NK-92 treated with Interleukin-12 subunit alpha and Interleukin-12 subunit beta, amount 100 ng/mL, for 24 hours (cell line): ENCODE measurements at regions not wholly inside any gene's neighbourhood (a gene's known extent, or its start where the extent isn't known, plus 50 kb on each side); places are given as distances from the start of the nearest gene placed in this dataset.

Experiments
- DNase-seq: peaks from one replicate; lab custom pipeline; 2025; lab: John Stamatoyannopoulos, UW

DNA sequence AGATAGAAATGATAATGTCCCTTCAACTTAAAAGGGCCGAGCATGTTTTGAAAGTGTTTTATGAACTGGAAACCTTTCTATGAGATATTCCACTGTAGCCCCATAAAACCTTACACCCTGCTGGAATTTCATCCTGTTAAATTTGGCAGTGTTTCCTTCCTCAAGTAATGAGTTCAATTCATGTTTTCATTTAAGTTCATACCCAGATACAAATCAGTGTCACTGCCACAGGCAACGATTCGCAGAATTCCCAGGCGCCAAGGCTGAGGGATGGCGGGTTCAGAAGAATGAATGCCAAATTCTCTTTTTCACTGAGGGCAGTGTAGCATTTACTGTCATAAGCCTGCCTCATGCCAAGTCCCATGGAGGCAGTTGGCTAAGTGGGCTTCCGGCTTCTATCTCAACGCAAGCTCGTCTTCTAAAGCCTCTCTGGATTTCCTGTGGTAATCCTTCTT is 511.8 kb upstream of the ID4 start:
- DNase-seq, result no peak

DNA sequence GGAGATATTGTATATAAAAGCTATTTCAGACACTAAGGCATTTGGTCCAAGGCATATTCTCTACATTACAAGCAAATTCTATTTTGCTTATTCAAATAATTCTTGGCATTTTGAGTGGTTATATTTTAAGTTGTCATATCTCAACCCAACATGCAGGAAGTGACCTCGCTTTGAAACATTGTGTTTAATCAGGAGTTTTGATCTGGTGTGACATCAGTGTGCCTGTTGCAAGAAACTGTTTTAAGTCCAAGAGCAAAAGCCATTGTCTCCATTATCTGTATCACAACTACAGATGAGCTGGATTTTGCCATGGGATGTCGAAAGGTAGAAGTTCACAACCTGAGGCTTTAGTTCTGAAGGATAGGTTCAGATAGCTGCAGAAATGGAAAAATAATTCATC is 509.9 kb upstream of the ID4 start:
- no peak for DNase-seq

DNA sequence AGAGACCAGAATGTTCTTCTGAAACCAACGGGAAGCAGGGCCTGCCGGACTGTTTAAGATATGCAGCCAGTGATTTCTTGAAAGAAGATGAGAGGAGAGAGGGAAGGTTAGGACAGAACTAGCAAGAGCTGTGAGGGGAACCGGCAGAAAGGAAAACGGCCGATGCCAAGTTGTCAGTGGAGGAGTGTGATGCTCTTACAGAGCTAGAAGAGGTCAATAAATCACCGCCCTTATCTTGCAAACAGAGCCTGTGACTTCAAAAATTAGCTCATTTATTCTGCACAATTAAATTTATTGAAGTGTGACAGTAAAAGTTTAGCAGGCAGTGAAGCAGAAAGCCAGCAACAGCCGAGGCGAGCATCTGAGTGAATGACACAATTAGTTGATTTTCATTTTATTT is 509.5 kb upstream of the ID4 start:
- DNase-seq, result no peak

- no peak for DNase-seq
Measured at GRCh38 chr6:19329078-19329477, 508.1 kb upstream of the ID4 start.

- no peak for DNase-seq
Measured at GRCh38 chr6:19331089-19331488, 506.1 kb upstream of the ID4 start.

GRCh38 chr6:19332806-19333460 is 504.2 kb upstream of the ID4 start:
- DNase-seq, result no peak

DNA sequence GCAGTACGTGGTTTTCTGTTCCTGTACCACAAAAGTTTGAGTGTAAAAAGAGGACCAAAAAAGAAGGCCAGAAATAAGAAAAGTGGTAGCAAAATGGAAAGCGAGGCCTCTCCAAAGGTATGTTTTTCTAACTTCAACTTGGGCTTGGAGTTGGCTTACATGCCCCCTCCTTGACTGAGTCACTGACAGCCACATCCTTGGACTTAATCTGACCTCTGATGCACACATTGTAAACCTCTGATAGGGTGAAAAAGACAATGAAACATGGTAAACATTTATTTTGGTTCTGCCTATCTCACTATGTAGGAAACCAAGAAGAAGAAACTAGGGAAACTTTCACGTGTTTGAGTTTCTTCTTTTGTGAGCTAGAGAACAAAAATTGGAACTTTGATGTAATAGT is 503.2 kb upstream of the ID4 start:
- no peak for DNase-seq

DNA sequence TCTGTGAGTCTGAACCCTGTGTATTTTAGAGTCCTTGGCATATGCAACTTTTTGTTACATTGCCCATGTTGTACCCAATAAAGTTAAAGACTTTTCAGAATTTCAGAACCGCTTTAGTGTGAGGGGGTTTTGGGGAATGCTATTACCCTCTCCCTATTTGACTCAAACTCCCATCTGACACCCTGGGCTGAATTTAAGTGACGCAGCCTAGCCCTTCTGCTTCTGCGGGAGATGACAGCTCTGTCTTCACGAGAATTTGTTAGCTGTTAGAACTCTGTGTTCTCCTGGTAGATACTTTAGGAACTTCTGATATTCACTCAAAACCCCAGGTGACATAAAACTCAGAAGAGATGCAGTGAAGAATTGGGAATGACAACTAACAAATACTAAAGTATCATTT is 500.6 kb upstream of the ID4 start:
- DNase-seq, result no peak

- DNase-seq, result no peak
Measured at GRCh38 chr6:19337101-19337500, 500.1 kb upstream of the ID4 start.

- no peak for DNase-seq
Measured at GRCh38 chr6:19342616-19343015, 494.6 kb upstream of the ID4 start.

GRCh38 chr6:19349429-19349828 is 487.7 kb upstream of the ID4 start:
- no peak for DNase-seq

DNA sequence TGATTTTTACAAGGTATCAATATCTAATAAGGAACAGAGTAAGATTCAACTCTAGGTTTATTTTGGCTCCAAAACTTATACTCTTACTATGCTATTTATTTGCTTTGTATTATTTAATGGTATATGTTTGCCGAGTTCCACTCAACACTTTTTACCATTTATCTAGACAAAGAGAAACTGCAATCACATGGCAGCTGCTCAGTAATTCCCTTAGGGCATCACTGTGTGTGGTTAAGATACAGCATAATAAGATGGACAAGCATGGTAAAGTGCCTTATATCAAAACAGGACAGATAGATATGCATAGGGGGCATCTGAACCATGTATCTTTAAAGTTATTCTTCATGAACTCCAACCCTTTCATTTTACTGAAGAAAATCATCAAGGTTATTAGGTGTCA is 483.0 kb upstream of the ID4 start:
- DNase-seq, result no peak

DNA sequence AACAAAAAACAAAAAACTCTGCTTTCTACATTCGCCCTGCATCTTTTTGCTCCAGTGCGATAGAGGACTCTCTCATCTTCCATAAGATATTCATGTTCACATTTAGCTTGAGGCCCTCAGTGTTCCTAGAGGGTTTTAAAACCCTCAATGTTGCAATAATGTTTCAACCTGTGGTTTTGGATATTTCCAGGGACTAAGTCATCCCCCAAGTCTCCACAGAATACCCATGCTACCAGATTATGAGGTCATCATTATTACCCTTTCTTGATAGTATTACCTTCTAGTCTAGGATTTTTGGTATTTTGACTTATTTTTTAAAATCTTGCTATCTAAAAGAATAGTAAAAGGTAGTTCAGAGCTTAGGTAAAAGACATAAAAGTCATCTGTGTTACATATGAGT is 480.5 kb upstream of the ID4 start:
- DNase-seq, result no peak

- DNase-seq, result no peak
Measured at GRCh38 chr6:19362396-19362795, 474.8 kb upstream of the ID4 start.

DNA sequence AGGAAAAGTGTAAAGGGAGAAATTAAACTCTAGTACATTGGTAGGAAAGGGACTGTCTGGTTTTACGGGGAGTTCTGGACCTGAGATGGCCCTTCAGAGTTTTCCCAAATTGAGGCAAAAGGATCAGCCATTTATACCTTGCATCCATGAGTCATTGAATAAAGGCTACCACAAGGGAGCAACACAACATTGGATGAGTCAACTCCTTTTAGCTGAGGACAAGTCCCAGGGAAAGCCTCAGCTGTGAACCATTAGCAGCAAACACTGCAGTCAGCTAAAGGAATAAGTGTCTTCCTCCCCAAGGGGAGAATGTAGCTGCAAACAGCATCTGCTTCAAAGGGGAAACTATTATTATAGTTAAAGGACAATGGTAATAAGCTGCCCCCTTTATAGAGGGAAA is 468.7 kb upstream of the ID4 start:
- no peak for DNase-seq

- no peak for DNase-seq
Measured at GRCh38 chr6:19369785-19370184, 467.4 kb upstream of the ID4 start.

- no peak for DNase-seq
Measured at GRCh38 chr6:19370831-19371230, 466.3 kb upstream of the ID4 start.

GRCh38 chr6:19375613-19376012 is 461.6 kb upstream of the ID4 start:
- no peak for DNase-seq

GRCh38 chr6:19377722-19378121 is 459.4 kb upstream of the ID4 start:
- no peak for DNase-seq

DNA sequence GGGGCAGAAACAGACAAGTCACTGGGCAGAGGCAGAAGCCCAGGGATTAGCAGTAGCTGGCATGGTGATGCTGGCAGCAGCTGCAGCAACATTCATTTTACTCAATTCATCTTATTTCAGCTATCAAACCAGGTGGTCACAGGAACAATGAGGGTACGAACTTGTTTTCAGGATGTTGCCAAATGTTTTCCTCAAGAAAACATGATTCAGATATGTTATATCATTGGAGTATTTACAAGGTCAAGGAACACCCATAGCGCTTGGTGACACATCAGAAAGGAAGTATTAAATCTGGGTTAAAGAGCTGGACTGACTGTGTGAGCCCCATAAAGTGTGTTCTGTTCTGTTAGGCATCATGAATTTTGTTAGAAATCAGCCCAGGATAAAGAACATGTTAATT is 456.9 kb upstream of the ID4 start:
- no peak for DNase-seq

DNA sequence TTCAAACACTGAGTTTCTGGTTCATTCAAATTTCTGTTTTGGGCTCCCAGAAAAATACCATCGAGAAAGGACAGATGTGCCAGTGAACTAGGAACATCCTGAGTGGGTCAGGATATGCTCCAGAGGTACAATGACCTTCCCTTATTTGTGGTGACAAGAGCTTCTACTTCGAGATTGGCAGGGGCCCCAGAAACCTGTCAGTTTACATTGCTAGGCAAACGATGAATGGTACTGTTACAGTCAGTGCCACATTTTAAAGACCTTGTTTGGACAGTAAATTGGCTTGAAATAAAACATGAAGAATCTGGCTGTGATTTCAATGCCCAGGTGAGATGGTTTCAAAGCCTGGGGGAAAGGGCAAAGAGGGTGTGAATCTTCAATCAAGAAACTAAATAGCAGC is 454.5 kb upstream of the ID4 start:
- DNase-seq, result no peak

DNA sequence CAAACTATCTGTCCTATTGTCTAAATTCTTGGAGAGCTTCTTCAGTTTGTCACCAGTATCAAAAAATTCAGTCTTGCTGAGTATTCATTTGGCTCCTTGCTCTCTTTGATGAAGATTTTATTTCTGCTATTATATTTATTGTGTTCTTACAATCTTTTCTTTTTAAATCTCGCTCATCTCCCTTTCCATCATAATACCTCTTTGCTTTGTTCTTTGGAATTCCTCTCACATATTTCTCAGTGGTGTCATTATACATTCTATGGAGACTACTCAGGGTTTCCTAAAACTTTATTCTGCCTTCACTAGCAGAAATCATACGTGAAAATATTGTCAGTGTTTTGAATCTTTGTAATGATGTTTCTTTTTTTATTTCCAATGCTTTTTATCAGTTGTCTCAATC is 445.2 kb upstream of the ID4 start:
- no peak for DNase-seq

GRCh38 chr6:19394051-19394450 is 443.1 kb upstream of the ID4 start:
- DNase-seq, result no peak

- DNase-seq, result no peak
Measured at GRCh38 chr6:19394687-19395086, 442.5 kb upstream of the ID4 start.

DNA sequence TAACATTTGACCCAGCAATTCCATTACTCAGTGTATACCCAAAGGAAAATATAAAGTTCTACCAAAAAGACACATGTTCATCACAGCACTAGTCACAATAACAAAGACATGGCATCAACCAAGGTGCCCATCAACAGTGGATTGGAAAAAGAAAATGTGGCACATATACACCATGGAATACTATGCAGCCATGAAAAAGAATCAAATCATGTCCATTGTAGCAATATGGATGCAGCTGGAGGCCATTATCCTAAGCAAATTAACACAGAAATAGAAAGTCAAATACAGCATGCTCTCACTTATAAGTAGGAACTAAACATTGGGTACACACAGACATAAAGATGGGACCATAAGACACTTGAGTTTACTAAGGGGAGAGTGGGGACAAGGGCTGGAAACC is 441.9 kb upstream of the ID4 start:
- no peak for DNase-seq
